ENCODE measurements at regions not wholly inside any gene's neighbourhood (a gene's known extent, or its start where the extent isn't known, plus 50 kb on each side); places are given as distances from the start of the nearest gene placed in this dataset.

DNA sequence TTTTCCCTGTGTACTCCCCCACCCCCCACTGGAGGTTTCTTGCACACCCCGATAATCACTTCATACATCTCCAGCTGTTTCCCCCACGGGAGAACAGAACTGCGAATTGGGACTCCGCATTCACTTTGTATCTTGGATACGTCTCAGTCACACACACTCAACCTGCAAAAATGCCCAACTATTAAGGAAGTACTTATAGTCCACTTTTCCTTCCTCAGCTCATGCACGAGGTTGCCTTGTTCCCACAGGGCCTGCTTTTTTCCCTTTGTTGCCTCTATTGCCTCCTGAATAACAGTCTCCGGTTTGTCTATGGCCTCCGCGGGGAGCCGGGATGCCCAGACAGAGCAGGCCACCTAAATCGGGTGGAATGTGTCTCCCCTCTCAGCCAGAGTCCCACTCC, 282.3 kb downstream of the PYDC2 start:
- no peak for DNase-seq

DNA sequence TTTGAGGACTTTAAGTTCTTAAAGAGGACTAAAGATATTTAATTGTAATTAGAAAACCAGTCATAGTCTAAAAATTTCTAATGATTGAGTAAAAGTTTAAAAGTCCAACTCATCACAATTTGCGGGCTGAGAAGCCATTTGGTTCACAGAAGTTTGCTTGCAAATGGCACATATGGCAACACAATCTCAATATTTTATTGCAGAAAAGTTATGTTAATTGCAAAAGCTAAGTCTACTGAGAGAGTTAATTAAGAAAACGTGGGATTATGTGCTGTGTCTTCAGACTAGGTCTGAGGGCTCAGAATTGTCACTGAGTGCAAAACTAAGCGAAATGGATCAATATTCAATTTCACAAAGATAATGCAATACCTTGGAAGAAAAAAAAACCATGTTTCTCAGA, 289.7 kb downstream of the PYDC2 start:
- DNase-seq, result no peak

DNA sequence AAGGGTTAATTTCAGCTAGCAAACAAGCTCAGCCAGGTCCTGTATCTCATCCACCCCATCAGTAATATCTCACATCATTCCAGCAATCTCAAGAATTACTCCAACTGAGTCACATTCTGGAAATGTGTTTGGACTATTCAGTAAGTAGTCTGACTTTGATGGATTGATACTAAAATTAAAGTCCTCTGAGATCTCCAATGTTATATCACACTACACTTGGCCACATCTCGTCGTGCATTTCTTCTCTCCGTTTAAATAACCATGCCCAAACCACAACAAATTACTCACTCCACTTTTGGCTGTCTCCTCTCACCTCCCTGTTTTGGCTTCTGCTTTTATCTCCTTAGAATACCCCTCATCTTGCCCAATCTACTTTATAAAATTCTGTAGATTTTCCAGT, 292.2 kb downstream of the PYDC2 start:
- no peak for DNase-seq

DNA sequence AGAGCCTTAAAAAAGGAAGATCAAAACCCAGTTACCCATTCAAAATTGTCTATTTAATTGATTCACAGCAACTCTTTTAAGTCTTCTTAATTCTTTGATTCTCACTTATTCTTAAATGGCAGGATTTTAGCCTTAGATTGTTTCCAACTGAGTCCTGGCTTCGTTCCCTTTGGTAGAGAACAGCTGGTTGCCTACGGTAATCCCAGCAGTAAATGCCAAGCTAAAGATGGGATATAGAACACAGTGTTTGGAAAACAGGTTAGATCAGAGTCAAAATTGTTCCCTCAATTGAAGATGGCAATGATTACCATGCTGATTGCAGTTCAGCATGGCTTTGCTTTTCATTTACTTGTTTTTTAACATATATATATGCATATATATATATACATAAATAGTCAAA, 300.9 kb downstream of the PYDC2 start:
- no peak for DNase-seq

- DNase-seq, result no peak
Observed at GRCh38 chr3:191762323-191762960, 301.5 kb downstream of the PYDC2 start.

GRCh38 chr3:191768421-191768820, 307.5 kb downstream of the PYDC2 start:
- no peak for DNase-seq

DNA sequence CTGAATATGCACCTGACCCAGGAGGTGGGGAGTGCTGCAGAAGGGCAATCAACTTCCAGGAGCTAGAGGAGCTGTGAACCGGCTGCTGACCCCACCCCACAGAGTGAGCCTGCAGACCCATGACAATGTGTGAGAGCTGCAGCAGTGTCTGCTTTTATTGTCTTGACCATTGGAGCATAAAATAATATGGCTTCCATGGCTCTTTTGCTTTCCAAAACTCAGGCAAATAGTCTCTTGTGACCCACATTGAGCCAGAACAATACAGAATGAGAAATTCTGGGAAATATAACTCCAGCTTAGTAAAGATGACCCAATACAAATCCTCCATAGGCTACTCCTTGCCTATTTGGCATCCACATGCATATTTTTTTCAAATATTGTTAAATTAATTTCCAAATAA, 309.6 kb downstream of the PYDC2 start:
- DNase-seq, result no peak

GRCh38 chr3:191774485-191774884, 313.5 kb downstream of the PYDC2 start:
- no peak for DNase-seq

GRCh38 chr3:191775451-191776233, 314.7 kb downstream of the PYDC2 start:
- no peak for DNase-seq

DNA sequence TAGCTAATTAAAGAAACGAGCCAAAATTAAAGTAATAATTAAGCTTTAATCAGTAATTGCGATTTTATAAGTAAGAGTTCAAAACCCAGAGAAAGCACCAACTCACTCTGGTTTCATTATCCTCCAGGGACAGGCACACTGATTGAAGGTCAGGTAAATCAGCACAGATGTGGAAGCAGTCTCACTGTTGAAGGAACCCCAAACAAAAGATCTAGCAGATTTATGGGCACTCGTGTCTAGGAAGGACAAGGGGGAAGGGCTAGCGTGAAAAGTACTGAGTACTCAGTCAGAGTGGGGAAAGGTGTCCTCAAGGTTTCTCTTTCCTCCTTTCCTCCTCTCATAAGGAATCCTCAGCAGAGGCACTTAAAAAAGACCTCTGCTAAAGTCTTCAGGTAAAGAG, 320.1 kb downstream of the PYDC2 start:
- DNase-seq, result no peak

DNA sequence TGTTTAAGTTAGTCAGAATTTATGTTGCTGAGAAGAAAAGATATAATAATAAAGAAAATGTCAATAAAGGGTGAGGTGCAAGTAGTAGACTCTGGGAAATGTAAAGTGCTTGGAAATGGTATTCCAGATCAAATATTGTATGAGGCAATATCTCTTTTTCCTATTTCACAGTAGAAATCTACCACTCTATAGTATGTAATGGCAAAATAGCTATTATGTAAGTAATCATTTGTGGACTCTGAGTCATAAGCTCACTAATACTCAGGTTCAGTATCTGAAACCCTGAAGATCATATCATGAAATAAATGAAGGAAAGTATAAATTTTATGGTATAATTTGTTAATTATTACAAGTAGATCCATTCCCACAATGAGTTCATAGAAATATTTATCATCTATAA, 322.1 kb downstream of the PYDC2 start:
- no peak for DNase-seq

DNA sequence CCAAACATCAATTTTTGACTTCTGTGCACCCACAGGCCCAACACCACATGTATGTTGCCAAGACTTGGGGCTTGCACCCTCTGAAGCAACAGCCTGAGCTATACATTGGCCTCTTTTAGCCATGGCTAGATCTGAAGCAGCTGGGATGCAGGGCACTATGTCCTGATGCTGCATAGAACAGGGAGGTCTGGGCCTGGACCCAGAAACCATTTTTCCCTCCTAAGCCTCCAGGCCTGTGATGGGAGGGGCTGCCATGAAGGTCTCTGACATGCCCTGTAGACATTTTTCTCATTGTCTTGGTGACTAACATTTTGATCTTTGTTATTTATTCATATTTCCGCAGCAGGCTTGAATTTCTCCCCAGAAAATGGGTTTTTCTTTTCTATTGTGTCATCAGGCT, 330.0 kb downstream of the PYDC2 start:
- DNase-seq, result no peak

GRCh38 chr3:191792580-191792979, 331.6 kb downstream of the PYDC2 start:
- DNase-seq, result no peak

DNA sequence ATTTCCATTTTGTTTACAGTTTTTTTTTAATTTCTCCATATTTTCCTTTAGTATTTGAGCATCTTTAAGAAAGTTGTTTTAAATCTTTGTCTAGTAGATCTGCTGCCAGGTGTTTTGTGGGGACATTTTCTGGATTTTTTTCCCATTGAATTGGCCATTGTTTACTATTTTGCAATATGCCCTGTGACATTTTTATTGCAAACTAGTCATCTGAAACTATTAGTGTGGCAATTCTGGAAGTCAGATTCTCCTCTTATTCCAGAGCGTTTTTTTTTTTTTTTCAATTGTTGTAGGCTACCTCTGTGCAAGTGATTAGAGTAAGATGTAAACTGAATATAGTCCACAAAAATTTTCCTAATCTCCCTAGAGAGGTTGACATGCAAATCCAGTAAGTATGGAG, 334.2 kb downstream of the PYDC2 start:
- DNase-seq, result no peak

- DNase-seq, result no peak
Observed at GRCh38 chr3:191797271-191797670, 336.3 kb downstream of the PYDC2 start.

- DNase-seq, result no peak
Observed at GRCh38 chr3:191802671-191803070, 341.7 kb downstream of the PYDC2 start.

DNA sequence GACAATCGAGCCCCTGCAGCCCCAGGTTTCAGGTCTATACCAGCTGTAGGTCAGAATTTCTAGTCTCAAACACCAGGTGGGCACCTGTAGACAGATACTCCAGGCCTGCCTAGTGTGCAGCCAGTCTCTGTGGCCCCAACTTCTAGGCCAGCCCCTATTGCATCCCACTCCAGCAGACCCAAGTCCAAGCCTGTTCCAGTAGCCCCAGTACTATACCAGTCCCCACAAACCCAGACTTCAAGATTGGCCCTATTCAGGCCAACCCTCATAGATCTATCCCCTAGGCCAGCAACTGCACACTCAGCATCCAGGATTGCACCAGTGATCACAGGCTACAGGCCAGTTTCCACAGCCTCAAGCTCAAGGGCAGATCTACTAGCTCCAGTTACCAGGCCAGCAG, 344.0 kb downstream of the PYDC2 start:
- DNase-seq, result no peak

DNA sequence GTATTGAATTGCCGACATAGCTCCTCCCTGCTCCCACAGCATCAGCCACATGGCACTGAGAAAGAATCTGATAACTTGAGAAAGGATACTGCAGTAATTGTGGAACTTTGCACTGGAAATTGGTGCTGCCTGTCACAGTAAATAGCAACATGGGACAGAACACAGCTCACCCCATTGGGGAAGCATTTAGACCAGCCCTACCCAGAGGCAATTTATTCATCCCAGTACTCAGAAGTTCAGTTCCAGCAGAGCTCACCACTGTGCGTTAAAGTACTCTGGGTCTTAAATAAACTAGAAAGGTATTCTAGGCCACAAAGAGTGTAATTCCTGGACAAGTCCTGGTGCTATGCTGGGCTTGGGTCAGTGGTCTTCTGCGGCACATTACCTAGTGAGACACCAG, 347.1 kb downstream of the PYDC2 start:
- DNase-seq, result no peak

GRCh38 chr3:191809326-191809949, 348.5 kb downstream of the PYDC2 start:
- no peak for DNase-seq

- DNase-seq, result no peak
Observed at GRCh38 chr3:191813245-191813644, 352.3 kb downstream of the PYDC2 start.

DNA sequence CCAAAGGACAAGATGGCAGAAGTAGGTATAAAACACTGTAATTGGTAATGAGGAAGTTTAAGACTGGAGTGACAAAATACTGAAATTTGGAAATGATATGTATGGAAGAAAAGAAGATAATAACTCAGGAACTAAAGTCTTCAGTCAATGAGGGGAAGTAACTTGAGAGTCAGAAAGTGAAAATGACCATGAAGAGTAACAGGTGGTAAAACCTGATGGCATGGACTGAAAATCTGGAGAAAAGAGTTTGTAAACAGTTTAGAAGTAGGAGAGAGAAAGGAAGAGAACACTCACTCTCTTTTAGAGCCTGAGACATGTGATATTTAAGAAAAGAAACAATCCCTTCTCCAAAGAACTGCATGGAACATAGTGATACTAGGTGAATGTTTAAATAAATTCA, 387.9 kb downstream of the PYDC2 start:
- DNase-seq, result no peak

DNA sequence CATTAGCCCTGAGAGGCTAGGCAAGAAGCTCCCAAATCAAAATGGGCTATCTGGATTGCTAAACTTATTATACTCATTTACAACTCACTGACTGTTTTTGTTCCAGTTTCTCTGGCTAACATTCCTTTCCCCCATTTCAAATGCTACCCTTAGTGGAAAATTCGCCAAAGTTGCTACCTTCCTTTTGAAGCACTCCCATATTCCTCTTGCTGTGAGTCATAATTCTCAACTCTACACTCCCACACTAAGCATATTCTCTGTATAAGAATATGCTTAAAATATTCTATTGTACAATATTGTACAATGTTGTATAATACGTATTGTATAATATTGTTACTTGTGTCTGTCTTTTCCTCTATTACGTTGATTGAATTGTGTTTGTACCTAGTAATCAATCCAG, 398.6 kb downstream of the PYDC2 start:
- no peak for DNase-seq

DNA sequence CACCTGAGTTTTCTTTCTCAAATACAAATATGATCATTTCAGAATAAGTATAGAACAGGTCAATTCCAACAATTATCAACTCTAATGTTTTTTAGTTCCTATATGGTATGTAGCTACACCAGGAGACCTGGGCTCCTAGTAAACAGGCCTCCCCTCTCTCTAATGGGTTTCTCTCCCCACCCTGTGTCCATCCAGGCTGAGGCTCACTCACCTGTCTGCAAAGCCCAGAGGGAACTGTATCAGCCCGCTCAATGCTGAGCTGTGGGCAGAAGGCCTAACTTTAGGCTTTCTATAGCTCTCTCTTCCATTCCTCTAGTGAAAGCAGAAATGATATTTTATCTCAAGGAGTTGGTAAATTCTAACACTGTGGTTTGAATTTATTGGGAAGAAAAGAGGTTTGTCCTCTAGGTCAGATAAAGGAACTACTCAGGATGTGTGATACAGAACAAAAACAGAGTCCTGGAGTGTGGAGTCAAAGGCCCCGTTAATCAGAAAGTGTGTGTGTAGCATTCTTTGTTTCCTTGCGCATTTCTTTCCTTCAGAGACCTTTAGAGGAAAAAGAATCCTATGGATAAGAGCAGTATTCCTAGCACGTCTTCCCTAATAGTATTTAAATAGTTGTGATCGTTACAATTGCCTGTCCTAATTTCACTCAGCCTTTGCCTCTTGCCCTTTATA, 408.9 kb downstream of the PYDC2 start:
- no peak for DNase-seq
